Left lung (tissue), 4 donors: ENCODE measurements at regions not wholly inside any gene's neighbourhood (a gene's known extent, or its start where the extent isn't known, plus 50 kb on each side); places are given as distances from the start of the nearest gene placed in this dataset.

Source experiments
- ATAC-seq: fragments of 200-7000 bp; cut with Tn5 transposase; one replicate; pipeline ENCODE4 v1.9.1; 2020; ENCODE audit warnings: moderate library complexity
- DNase-seq, 4 donors: peaks; one replicate each; pipeline ENCODE4 v3.0.0-alpha.2; 2013 to 2020
- H3K27ac ChIP-seq, 2 donors: fragments of 200-600 bp; sonication (generic) in 1 of 2; one replicate each; pipeline versions ENCODE4 v1.5.0 to v1.8.0; 2020 to 2021
- H3K27me3 ChIP-seq, 2 donors: fragments of 200-600 bp; sonication (generic) in 1 of 2; one replicate each; pipeline versions ENCODE4 v1.5.0 to v1.8.0; 2020 to 2021
- H3K36me3 ChIP-seq, 2 donors: fragments of 200-600 bp; sonication (generic) in 1 of 2; one replicate each; pipeline versions ENCODE4 v1.5.0 to v1.8.0; 2020 to 2021
- H3K4me1 ChIP-seq, 2 donors: fragments of 200-600 bp; one replicate each; pipeline ENCODE4 v1.8.0; 2021
- H3K4me3 ChIP-seq, 2 donors: fragments of 200-600 bp; sonication (generic) in 1 of 2; one replicate each; pipeline versions ENCODE4 v1.5.0 to v1.8.0; 2020 to 2021; ENCODE audit warnings: mild to moderate bottlenecking in 1 of 2
- H3K9me3 ChIP-seq, 2 donors: fragments of 200-600 bp; sonication (generic) in 1 of 2; one replicate each; pipeline versions ENCODE4 v1.5.0 to v1.8.0; 2020 to 2021
- CTCF ChIP-seq, 2 donors: fragments of 200-600 bp; sonication (generic) in 1 of 2; IDR thresholded peaks; one replicate each; pipeline versions ENCODE4 v1.5.0 to v1.8.0; 2021; ENCODE audit warnings: antibody characterized with exemption in 2 of 2
- intact Hi-C, 2 donors: fragments of 100-400 bp; cut with DNase I; formaldehyde crosslinking; loops; one replicate each; pipeline versions ENCODE4 v1.11.2 to v1.14.2; 2022
- donor health status: DM: no; HTN: yes; CAD: no.
- donor health status: DM: no; HTN: no; CAD: no.

GRCh38 chr17:72587773-72588511, 467.1 kb downstream of the SOX9 start:
- no peaks in the 10 kb centered on the region for H3K36me3 ChIP-seq
- H3K27ac ChIP-seq = peak overlapping the region; percentile 56 to 70
- TF ChIP-seq CTCF (IDR thresholded peaks at IDR 0.05) = no peak
- no peak overlapping the region for H3K4me3 ChIP-seq
- ATAC-seq = peak; percentile 28
- peaks cover 11 to 57% of the 10 kb centered on the region in 2 donors for H3K27me3 ChIP-seq
- peaks cover 3 to 14% of the 10 kb centered on the region in 2 donors for H3K4me1 ChIP-seq
- intact Hi-C loops = no loop called here
- H3K9me3 ChIP-seq = no peaks in the 10 kb centered on the region
- DNase-seq = no peak

- Histone ChIP-seq H3K36me3 (no peaks in the 10 kb centered on the region), H3K27ac (peak overlapping the region; percentile 56 to 70), H3K9me3 (no peaks in the 10 kb centered on the region), H3K4me1 (peaks cover 3 to 14% of the 10 kb centered on the region in 2 donors), H3K4me3 (no peak overlapping the region), H3K27me3 (peaks cover 11 to 63% of the 10 kb centered on the region in 2 donors)
- TF ChIP-seq CTCF (IDR thresholded peaks at IDR 0.05) = no peak
- ATAC-seq (peak; percentile 29), DNase-seq (no peak)
- intact Hi-C loops = no loop called here
These were observed 467.7 kb downstream of the SOX9 start for GRCh38 chr17:72588561-72588960.

GRCh38 chr17:72588961-72589360, 468.1 kb downstream of the SOX9 start:
- peak overlapping the region in 1 of 2 donors; percentile 4 for H3K4me3 ChIP-seq
- H3K4me1 ChIP-seq = peaks cover 3 to 14% of the 10 kb centered on the region in 2 donors
- intact Hi-C loops = no loop called here
- ATAC-seq = peak; percentile 81
- H3K9me3 ChIP-seq = no peaks in the 10 kb centered on the region
- peaks cover 11 to 67% of the 10 kb centered on the region in 2 donors for H3K27me3 ChIP-seq
- TF ChIP-seq CTCF (IDR thresholded peaks at IDR 0.05) = no peak
- no peaks in the 10 kb centered on the region for H3K36me3 ChIP-seq
- peak in 3 of 4 donors; percentile 47 to 85 (median 66) for DNase-seq
- H3K27ac ChIP-seq = peak overlapping the region in 1 of 2 donors; percentile 70

- H3K36me3 ChIP-seq = no peaks in the 10 kb centered on the region
- H3K27ac ChIP-seq = no peak overlapping the region
- DNase-seq (no peak), ATAC-seq (no peak)
- H3K4me1 ChIP-seq = peaks cover 3 to 14% of the 10 kb centered on the region in 2 donors
- no peak for TF ChIP-seq CTCF (IDR thresholded peaks at IDR 0.05)
- intact Hi-C loops = no loop called here
- peaks cover 11 to 80% of the 10 kb centered on the region in 2 donors for H3K27me3 ChIP-seq
- H3K4me3 ChIP-seq = peak overlapping the region in 1 of 2 donors; percentile 53
- H3K9me3 ChIP-seq = no peaks in the 10 kb centered on the region
These were observed 469.6 kb downstream of the SOX9 start for GRCh38 chr17:72590382-72590781.

- H3K27me3 ChIP-seq = peaks cover 11 to 80% of the 10 kb centered on the region in 2 donors
- no peaks in the 10 kb centered on the region for H3K36me3 ChIP-seq
- H3K4me1 ChIP-seq = peaks cover 3 to 14% of the 10 kb centered on the region in 2 donors
- intact Hi-C loops = no loop called here
- ATAC-seq (no peak), DNase-seq (no peak)
- no peak for TF ChIP-seq CTCF (IDR thresholded peaks at IDR 0.05)
- H3K27ac ChIP-seq = no peak overlapping the region
- H3K9me3 ChIP-seq = no peaks in the 10 kb centered on the region
- H3K4me3 ChIP-seq = peak overlapping the region in 1 of 2 donors; percentile 53
These were observed 470.1 kb downstream of the SOX9 start for GRCh38 chr17:72590882-72591281.
